Inflammatory macrophage treated with lipopolysaccharide for 4 hours (primary cell): ENCODE measurements at regions not wholly inside any gene's neighbourhood (a gene's known extent, or its start where the extent isn't known, plus 50 kb on each side); places are given as distances from the start of the nearest gene placed in this dataset.
A peak's percentile ranks its signal among the peaks of the same experiment; 100 is the strongest.

Experiments
- DNase-seq: peaks from one replicate; pipeline ENCODE4 v3.0.0-alpha.2; 2020

DNA sequence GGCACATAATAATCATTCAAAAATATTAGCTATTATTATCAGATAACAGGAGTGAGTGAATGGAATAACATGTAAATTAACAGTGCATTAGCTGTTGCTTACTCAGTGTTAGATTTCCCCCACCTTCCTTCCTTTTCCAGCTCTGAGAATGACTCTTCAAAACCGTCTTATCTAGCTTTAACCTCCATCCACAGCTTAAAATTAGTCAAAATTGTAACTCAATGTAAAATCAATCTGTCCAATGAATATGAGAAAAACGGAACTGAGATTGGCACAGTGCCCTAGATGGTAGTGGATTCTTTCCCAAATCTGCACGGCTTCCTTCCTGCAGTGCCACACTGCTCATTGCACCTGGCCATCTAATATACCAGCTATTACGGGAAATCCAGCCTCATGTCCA lies 156.8 kb upstream of the BDNF start:
- peak; percentile 2 for DNase-seq

DNA sequence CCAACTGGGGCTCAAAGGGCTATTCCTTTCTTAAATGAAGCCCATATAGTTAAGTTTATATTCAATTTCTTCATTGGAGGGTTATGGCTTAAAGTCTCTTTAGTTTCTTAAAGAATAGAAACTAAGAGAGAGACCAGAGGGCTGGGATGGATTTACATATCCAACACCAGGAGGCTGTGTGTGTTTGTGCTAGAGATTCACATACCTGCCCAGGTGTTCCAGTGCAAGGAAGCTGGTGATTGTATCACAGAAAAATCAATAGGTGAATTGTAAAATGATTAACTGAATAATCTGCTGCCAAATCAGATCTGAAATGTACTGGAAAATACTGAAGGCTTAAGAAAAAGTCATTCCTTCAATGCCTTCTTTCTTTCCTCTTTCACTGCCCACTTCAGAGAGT lies 148.2 kb upstream of the BDNF start:
- DNase-seq = no peak

DNA sequence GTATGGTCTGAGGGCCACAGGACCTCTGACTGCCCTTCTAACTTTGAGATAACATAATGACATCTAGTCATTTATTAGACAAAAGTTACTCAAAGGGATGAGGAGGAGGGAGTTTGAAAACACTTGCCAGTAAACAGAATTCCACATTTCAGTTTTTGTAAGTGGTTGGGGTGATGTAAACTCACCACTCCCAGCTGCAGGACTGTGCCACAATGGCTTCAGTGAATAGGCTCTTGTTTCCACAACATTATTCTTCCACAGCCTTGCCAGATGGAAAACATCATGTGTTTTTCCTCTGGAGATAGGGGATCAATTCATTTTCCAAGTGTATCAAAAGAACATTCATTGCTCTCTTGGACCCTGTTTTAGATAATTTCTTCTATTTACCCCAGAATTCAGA lies 147.2 kb upstream of the BDNF start:
- no peak for DNase-seq

DNA sequence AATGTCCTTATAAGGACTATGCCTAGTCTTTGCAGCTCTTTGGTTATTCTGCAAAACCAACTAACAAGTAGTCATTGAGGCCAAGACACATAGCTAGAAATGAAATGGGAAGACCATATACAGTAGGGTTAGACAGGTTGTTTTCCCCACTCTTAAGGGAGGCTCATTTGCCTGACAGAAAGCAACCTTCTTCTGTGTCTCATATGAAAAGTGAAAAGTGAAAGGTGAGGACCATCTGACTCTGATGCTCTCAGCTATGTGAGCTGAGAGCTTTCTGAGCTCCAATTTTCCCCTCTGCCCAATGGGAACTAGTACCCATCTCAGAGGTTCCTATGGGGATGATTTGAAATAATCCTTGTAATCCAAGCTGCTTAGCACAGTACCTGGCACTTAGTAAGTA lies 142.0 kb upstream of the BDNF start:
- no peak for DNase-seq

DNA sequence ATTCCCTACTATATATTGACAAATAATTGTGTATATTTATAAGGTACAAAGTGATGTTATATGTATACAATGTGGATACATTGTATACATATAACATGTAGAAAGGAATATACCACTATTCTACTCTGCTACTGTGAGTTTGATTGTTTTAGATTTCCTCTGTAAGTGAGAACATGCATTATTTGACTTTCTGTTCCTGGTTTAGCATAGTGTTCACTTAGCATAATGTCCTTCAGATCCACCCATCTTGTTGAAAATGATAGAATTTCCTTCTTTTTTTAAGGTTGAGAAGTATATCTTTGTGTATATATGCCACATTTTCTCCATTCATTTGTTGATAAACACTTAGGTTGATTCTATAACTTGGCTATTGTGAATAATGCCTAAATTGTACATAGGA lies 140.8 kb upstream of the BDNF start:
- no peak for DNase-seq

DNA sequence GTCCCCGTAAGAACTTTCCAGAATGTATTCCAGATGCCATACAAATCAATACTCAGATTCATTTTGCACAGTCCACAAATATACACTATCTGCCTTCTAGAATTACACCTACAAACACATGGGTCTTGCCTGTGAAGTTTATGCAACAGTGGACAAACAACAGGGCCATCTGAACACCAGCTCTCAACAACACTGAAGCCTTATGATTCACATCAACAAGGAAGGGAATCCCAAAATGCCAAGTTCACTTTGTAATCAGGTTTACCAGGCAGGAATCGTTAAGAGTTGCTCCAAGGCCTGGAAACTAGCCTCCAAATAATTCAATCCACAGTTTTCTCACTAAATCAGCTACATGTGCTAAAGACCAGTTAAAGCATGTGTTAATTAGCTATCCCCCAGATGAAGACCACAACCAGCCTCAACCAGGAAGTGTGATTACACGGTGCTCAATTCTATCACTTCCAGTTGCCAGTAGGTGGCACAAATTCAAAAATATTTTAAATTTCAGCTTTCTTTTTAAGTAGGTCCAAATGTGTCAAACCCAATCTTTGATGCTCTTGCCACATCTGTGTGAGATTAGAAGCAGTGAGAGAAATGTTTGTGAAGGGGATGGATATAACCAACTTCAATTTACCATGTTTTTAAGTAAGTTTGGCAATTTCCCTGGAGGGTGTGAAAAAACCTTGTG lies 139.1 kb upstream of the BDNF start:
- DNase-seq = no peak

DNA sequence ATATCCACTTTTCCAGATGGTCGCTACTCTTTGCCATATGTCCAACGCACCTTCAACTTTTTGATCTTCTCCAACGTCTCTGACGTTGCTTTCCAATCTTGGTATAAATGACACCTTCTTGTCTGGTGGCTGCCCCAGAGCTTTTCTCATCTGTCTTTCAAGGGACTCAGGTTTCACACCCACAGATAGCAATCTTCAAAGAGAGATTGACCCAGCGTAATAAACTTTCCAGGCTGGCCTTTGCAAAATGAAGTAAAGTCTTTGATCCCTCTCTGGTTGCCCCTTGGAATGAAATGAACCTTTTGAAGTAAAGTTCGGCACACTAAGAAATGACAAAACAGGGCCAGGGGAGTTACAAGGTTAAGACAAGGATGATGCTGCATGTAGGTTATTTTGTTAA lies 138.4 kb upstream of the BDNF start:
- no peak for DNase-seq

DNA sequence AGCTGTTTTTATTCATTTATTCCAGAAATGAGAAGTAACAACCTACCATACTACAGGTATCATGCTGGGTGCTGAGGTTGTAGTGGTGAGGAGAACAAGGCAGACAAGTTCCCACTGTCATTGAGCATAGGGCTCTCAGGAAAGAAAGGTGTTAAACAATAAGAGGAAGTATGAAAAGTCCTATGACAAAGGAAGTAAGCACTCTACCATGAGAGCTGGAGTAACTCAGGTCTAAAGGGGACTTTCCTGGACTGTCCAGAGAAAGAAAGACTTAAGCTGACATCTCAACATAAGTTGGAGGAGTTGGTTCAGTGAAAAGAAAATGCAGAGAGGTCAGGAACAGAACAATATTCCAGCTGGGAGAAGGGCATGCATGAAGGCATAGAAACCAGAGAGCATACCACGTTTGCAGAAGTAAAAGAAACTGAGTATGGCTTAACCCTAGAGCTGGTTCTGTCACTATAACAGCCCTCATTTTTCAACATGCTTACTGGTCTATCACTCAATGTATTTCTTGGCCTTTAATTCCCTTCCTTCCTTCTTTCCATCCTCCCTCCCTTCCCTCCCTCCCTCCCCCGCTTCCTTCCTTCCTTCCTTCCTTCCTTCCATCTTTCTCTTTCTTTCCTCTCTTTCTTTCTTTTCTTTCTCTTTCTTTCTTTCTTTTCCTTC lies 137.8 kb upstream of the BDNF start:
- DNase-seq = no peak

DNA sequence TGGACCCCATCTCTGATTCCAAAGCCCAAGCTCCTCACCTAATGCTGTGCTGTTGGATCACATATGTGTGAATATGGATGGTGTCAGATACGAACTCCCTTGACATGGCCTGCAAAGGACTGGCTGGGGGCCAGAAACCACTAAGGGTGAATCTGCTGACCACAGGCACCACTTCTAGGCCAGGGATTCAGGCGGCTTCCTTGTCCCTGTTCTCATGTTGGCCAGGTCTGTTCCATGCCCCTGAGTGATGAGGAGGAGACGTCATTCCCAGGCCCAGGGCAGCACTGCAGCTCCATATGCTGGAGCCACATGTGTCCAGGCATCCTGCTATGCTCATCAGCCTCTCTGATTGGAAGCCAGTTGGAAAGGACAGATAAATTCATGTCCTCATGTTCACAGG lies 130.0 kb upstream of the BDNF start:
- DNase-seq = no peak

DNA sequence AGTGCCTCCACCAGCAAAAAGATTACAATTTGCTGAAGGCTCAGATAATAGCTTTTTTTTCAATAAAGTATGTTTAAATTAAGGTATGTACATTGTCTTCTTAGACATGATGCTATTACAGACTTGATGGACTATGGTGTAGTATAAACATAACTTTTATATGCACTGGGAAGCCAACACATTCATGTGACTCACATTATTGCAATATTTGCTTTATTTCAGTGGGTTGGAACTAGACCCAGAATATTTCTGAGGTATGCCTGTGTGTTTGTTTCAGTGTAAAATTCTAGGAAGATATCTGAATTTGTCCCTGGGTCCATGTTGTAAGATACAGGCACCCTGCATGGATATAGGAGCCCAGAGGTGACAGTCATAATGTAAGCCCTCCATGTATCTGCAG lies 120.0 kb upstream of the BDNF start:
- no peak for DNase-seq

DNA sequence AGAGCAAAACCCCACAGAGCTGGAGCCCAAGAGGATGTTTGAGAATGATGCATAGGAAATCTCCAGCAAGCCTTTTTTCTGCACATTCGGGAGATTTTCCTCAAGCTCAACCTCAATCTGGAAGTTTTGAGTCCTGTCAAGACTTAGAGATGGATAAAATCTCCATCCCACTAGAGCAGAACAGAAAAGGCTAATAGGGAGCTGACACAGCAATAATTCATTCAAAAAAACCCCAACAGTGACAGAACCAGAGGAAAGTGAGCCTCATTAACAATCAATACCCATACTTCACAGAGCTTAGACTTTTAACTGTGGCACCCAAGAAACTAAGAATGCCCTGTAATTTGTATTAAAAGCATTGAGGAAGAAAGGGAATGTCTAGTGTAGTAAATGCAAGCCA lies 115.9 kb upstream of the BDNF start:
- DNase-seq = no peak

DNA sequence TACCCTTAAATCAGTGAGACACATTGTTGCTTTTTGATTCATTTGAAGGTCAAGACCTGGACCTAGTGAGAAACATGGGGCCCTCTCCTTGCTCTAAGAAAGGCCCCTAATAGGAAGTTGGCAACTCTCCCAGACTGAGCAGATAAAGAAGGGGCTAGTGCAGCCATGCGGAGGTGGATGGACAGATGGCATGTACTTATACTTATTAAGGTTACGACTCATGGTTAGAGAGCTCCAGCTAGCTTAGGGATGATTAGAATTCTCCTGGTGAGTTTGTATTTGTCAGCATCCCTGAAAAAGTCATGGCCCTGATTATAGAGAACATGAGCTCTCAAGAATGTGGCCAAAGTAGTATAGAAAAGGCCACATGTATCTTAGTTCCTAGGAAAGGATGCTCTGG lies 112.1 kb upstream of the BDNF start:
- no peak for DNase-seq

DNA sequence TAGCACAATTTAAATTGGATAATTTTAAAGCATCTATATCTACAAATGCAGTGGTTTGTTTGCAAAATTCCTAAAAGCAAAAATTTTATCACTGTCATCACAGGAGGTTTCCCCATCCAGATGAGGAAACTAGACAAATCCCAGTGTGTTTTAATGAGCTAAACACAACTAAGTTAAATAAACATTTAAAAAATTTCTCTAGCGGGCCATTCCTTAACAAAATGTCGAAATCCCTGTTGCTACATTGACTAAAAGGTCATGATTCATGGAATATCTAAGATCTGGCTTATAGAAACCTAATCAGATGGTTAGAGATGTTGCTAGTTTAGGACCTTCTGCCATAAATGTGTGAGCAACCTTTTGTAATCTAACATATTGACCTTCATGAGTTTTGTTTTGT lies 107.3 kb upstream of the BDNF start:
- DNase-seq = no peak

DNA sequence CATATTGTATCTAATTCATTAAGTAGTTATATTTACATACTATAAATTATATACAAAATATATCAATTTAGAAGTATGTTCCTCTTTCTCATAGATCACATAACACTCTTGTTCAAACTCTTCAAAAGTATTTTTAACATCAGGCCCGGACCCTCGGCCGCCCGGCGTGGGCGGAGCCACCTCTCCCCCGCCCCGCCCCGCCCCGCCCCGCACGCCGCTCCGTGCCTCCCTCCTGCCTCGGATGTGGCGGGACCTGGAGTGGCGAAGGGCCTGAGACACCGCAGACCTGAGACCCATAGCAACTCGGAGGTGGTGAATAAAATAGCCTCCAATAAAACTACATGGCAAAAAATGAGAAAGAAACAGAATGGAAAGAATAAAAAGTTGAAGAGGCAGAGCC lies 105.9 kb upstream of the BDNF start:
- no peak for DNase-seq

DNA sequence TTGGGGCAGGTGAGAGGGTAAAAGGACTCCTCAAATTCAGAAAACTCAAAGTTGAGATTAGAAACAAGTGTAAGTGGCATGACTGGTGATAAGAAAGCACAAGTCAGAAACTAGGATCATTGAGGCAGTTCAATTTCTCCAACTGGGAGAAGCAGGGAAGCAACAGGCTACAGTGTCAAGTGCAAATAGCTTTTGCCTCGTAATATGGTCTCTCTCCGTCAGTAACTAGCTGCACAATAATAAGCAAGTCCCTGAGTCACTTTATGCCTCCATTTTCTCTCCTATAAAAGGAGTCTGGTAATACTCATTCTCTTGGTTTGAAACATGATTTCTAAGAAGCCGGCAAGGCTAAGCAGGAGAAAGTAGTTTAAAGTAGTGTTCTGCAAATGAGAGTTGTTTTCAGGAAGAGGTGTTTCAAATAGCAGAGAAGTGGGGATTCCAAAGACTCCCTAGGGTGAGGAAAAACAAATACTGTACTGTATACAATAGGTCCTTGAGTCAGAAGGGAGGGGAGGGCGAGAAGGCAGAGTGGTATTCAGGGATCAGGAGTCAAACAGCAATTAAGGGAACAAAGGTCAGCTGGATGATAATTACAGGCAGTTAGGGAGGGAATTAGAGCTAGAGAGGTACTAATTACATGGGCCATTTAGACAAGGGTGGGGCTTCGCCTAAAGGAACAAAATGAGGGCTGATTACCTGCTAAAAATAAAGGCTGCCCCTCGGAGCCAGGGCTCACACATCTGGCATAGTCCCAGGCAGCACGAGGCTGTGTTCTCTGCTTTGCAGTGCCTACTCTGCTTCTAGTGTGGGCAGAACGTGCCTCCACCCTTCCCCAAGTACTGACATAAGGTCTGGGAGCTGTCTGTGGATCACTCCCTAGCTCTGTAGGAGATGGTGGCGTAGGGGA lies 96.0 kb upstream of the BDNF start:
- DNase-seq = no peak

DNA sequence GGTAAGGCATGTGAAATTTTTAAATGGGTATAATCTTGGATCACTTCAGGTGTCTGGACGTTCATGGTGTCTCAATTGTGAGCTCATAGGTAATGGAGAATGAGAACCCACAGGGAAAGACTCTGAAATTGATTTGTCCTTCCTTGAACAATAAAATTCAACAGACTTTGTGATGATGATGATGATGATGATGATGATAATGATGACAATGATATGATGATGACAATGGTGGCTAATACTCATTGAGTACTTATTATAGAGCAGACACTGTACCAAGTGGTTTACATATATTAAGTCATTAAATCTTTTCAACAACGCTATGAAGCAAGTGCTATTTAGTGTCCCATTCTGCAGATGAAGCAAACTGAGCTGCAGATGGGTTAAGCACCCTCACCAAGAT lies 86.6 kb upstream of the BDNF start:
- DNase-seq = no peak

DNA sequence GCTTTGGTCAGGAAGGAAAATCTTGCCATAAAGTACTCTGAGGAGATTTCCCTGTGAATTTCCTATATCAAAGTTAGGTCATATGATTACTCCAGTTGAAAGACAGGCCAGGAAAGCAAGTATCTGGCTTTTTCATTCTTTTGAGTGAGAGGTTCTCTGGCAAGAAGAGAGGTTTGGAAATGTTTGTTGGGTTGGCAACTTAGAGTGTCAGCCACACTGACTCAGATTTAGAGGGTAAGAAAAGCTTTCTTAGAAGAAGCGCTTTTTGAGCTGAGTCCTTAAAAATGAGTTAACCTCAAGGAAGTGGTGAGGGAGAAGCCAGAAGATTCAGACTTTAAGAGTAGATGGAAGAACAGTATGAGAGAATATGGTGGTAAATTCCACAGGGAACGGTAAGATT lies 86.1 kb upstream of the BDNF start:
- DNase-seq = no peak

DNA sequence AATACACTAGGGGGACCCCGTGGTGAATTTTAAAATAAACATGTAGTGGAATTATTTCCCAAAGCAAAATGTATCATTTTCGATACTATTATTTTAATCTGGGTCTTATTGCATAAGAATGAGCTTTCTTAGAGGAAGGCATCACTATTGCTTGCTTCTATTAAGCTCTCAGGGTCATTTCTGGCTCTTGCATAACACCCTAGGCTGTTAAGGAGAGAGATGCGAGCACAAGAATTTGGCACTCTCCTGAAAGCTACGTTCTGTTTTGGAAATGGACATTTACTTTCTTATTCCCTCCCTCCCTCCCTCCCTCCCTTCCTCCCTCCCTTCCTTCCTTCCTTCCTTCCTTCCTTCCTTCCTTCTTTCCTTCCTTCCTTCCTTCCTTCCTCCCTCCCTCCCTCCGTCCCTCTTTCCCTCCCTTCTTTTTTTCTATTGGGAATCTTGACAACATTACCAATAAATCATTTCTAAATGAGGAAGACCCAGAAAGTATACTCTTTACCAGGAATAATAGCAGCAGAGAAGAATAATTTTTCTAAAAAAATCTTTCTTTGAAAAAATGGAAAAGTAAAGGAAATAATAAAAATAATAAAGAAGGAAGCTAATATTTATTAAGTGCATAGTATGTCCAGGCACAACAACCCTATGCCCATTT lies 83.6 kb upstream of the BDNF start:
- DNase-seq = no peak

DNA sequence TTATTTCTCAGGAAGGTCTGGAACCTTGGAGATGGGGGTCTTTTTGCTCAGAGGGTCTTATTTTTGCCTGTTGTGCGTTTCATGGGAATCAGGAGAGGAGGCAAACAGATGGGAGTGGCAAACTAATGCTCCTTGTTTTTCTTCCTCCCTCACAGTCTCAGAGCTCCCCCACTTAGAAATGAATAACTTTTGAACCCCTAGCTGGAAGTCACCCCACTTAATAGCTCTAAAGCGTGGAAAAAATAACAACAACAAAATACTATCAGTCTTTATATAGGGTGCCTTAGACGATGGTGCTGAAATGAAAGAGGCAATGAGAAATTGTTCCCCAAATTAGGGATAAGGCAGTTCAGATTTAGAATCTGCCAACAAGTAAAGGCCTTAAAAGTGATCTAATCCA lies 76.8 kb upstream of the BDNF start:
- DNase-seq = no peak

DNA sequence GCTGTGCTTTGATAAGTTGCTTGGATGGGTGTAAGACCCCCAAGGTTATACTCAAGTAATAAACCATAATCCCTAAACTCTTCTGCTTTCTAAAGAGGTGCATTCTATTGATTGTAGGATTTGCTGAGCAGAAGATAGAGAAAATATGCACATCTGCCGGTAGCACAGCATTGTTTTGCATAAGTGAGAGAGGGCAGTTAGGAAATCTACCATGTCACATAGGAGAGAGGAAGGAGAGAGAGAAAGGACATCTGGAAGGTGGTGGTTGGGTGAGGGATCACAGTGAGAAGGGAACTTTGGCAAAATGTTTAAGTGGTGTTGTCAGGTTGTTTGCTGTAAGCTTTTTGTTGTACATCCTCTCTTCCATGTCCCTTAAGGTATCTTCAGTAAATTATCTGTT lies 73.6 kb upstream of the BDNF start:
- no peak for DNase-seq

DNA sequence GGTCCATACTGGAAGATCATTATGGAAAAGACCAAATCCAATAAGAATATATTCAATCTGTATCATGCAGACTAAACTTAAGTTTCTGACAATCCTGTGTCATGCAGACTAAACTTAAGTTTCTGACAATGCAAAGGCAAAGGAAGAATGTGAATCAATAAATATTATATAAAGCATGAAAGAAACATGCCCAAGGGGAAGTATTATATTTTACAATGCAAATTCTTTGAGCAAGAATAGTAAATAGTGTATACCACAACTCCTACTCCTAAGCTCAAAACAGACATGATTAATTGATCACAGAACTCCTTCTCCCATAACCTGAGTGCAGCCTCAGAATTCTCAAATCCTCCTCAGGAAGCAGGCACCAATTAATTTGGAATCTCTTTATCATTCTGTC lies 71.3 kb upstream of the BDNF start:
- no peak for DNase-seq

DNA sequence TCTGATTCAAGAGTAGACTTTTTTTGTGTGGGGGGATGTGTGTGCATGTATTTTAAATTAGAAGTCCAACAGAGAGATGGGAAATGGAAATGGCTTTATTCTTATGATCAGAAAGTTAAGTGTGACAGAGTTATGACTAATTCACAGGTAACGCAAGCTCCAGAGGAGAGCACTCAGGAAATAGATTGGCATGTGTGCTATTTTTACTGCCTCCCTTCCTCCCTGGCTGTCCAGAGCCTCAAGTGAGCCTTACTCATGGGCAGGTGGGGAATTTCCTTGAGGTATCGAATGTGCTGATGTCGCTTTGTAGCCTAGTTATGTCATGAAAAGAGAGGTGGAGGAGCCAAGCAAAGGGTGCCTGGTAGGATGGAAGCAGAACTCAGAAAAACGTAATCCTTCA lies 70.3 kb upstream of the BDNF start:
- no peak for DNase-seq

DNA sequence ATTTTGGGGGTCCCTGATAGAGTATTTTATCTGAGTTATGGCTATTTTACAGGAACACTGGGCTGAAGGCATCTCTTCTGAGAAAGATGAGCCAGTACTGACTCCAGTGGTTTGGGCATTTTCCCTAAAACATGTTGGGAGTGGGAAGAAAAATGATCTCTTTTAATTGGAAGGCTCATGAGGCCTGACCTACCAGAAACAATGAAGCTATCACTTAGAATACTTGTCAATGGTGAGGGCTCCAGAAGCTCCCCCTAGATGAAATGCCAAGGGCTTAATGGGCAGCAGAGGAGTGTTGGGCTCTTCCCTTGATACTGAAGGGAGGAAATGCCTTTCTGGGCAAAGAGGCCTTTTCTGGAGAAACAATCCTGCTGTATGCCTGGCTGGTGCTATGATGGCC lies 63.5 kb upstream of the BDNF start:
- DNase-seq = no peak

DNA sequence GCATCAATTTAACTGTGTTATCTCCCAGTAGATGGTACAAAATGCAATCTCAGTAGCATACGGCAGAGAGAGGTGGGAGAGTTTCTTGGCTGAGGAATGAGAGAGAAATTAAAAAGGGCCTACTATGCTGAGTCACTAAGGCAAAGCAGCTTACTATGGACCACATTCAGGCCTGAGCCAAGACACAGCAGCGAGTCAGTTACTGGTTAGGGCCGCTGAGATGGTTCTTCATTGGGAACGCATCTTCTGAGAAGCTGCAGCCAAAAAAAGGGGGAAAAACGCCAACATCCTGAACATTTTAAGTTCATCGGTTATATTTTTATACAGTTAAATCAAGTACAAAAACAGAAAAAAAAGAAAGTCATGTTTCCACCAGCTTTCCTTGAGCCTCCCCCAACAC lies 61.1 kb upstream of the BDNF start:
- DNase-seq = no peak
